HG03025 (cell line): ENCODE measurements at regions not wholly inside any gene's neighbourhood (a gene's known extent, or its start where the extent isn't known, plus 50 kb on each side); places are given as distances from the start of the nearest gene placed in this dataset.

Experiments
- ATAC-seq: cut with Tn5 transposase; IDR thresholded peaks from one replicate; pipeline ENCODE4 v1.9.1; 2021; ENCODE audit warnings: mild to moderate bottlenecking, moderate library complexity; ENCODE audit not compliant: unreplicated experiment, low FRiP score

DNA sequence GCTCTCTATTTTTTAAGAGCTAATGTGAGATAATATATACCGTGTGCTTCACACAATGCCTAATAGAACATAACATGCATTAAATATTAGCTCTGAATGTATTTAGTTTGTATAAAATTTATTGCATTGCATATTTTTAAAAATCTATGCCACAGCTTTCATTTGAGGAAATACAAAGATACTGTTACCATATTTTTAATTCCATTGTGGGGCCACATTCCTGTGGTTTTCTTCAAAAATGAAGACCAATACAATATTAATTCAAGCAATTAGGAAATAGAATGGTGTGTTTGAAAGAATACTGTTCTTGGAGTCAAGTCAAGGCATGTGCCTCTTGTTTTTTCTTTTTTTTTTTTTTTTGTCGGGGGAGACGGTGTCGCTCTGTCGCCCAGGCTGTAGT lies 95.4 kb upstream of the CADPS start:
- no peak for ATAC-seq

DNA sequence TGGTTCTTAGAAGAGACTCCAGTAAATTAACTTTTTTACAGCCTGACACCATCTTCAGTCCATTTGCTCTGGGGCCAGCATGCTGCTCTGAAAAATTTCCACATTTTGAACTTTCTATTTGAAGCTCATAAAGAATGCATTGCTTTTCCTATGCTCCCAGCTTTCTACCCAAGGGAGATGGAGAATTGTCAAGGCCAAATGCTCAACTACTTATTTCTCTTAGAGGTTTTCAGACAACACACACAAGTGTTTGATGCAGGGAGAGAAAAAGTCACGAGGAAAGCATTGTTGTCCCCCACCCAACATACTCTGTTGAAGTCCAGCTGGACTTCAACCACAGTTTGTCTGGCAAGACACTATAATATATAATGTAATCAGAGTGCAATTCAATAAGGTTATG lies 100.3 kb upstream of the CADPS start:
- no peak for ATAC-seq

- no peak for ATAC-seq
Measured at GRCh38 chr3:62981962-62982361, 106.7 kb upstream of the CADPS start.

DNA sequence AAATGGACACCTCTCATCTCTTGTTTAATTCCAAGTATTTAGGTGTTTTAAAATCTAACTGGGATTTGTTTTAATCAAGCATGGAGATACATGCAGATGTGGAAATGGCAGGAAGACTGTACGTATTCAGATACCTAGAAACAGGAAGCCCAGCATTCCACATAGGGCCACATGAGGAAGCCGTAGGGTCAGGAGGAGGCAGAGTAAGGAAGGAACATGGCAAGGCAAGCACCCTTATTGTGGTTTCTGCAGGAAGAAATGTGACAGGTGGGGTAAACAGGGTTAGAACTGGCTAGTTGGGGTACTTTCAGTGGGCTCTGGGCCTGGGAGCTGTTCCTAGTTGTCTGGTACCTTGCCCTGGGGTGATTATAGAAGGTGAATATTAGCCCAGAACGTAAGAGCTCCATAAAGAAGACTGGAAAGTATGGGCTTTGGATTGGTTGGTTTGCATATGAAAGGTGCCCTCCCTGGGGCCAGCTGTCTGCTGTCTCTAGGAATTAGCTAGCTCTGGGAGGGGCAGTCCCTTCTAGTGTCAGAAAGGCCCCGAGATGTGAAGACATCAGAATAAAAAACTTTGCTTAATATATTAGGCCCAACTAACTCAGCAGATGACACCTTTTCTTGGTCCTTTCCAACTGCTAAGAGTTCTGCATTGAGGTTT lies 107.7 kb upstream of the CADPS start:
- ATAC-seq: no peak

DNA sequence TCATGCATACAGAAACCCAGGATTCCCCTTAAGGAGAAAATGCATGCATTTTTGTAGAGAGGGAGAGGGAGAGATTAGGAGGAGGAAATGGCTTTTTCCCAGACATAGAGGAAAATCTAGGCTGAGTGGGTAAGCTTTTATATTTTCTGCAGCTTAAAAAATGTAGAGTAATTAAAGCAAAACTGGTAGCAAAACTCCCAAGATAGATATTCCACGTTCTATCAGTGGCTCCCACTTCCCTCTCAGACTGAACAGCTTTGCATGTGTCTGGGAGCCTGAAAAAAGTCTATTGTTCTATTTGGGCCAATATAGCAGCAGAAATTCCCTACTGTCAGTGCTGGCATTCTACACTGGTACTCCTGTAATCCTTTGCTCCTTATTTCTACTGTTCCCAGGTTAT lies 110.8 kb upstream of the CADPS start:
- ATAC-seq: no peak

- no peak for ATAC-seq
Measured at GRCh38 chr3:62987721-62988120, 112.5 kb upstream of the CADPS start.

DNA sequence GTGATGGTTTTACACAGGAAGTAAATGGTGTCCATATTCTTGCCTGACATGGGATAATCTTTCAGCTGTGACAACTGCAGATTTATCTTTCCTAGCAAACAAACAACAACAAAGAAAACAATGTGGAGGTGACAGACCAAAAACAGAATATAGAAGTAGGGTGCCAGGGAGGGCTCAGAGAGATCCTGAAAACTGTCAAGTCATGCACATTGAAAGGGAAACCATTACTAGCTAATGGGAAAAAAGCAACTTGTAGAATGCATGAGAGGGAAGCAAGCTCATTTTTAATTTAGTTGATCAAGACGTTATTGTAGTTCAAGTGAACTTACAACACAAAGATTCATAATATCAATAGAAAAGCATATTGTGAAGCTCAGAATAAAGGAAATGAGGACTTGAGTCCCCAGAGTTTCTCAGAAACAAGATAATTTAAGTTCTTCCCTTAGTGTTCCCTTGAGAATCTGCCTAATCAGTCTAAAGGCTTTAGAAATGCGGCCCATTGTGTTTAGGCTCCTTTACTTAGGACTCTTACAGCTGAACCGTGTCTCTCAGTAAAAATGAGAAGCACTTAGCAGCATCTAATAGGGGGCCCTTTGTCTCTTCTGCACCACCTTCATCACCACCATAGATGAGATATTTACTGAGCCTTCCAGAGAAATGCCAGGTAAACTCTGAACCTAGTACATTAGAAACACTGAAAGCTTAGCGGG lies 115.6 kb upstream of the CADPS start:
- ATAC-seq: no peak

GRCh38 chr3:62992520-62992919 lies 117.3 kb upstream of the CADPS start:
- no peak for ATAC-seq

GRCh38 chr3:62995119-62995518 lies 119.9 kb upstream of the CADPS start:
- no peak for ATAC-seq

GRCh38 chr3:62995530-62995929 lies 120.3 kb upstream of the CADPS start:
- no peak for ATAC-seq

DNA sequence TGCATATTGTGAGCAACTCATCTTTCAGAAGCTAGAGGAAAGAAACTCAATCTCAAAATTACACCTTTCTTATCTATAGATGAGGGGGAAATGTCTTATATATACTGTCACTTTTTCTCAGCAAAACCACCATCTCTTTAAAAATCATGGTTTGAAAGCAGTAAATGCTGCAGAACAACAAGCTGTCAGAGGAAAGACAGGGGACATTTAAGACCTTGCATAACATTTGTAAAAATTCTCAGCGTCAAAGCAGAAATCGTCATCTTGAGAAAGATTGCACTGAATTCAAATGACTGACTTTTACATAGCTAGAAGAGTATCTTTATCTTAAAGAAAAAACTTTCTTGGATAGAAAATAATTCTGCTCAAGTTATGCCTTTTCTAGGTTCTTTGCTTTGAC lies 122.2 kb upstream of the CADPS start:
- no peak for ATAC-seq

DNA sequence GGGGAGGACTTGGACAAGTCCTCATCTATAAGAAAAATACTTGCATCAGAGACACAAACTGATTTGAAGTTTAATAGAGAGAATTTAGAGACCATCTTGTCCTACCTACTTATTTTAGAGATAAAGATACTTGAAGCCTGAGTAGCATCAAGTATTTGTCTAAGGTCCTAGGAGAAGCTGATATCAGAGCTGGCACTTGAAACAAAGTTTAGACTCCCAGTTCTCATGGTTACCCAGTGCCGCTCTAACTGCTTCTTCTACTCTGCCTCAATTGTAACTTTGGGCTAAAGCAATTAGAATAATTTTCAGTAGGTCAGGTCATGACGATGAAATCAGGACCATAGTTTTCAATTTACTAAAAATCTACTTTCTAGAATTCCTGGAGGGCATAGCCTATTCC lies 123.9 kb upstream of the CADPS start:
- no peak for ATAC-seq

DNA sequence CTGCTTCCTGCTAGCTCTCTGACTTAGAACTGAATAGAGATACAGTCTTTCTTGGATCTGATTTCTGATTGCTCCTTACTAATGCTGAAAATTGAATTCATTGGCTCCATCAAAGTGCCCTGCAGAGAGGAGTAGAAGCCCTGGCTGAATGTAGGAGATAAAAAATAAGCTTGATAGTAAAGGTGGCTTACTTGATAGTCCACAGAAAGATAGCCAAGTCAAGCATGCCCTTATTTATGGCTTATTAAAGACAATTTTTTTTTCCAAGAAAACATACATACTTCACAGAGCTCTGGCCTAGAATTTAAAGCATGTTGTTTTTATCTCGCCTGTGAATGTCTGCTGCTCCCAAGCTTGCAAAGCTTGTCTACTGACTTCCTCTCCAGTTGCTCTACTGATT lies 124.6 kb upstream of the CADPS start:
- no peak for ATAC-seq

DNA sequence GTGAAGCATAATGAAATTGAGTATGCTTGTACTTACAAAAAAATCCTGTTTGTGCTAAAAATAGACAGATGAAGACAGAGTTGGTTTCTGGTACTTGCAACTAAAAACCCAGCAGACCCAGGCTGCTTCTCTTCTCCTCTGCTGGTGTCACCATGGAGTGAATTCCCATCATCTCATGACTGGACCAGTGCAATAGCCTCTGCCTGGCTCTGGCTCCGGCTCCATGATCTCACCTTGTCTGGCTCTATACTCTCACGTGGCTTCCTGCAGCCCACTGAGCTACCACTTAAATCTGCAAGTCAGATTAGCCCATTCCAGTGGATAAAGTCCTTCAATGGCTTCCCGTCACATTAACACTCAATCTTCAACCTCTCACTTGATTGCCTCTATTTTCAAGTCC lies 129.2 kb upstream of the CADPS start:
- no peak for ATAC-seq

DNA sequence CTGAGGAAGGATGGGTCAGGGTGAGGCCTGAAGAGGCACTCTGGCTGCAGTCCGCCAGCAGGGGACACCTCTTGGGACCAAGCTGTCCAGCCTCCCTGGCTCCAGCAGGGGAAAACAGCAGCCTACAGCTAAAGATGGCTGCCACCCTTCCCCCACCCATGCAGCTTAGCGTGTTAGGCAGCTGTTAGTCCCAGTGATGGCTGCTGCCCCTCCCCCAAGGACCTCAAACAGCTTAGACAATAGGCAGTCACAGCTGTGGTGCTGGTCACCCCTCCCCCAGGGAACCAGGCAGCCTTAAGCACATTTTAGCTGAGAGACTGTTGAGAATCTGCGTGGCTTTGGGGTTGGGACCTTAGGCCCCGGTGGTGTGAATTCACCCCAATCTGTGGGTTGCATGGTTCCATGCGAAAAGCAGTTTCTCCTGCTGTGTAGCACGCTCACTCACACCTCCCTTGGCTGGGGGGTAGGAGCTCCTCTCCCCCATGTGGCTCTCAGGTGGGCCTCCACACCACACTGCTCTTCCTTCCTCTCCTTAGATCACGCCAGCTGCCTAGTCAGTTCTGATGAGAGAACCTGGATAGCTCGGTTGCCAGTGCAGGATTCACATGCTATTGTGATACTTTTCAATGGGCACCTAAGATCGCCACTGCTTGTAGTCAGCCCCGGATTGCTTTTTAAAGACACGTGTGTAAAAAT lies 140.5 kb upstream of the CADPS start:
- ATAC-seq: no peak

GRCh38 chr3:63022114-63022513 lies 146.9 kb upstream of the CADPS start:
- ATAC-seq: no peak

- ATAC-seq: no peak
Measured at GRCh38 chr3:63026722-63027121, 151.5 kb upstream of the CADPS start.

DNA sequence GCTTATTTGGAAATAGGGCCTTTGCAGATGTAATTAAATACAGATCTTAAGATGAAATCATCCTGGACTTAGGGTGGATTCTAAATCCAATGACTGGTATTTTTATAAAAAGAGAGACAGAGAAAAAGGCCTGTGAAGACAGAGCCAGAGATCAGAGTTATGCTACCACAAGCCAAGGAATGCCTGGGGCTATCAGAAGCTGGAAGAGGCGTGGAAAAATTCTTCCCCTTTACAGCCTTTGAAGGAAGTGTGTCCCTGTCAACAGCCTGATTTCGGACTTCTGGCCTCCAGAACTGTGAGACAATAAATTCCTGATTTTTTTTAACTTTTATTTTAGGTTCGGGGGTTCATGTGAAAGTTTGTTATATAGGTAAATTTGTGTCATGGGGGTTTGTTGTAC lies 154.1 kb upstream of the CADPS start:
- no peak for ATAC-seq

DNA sequence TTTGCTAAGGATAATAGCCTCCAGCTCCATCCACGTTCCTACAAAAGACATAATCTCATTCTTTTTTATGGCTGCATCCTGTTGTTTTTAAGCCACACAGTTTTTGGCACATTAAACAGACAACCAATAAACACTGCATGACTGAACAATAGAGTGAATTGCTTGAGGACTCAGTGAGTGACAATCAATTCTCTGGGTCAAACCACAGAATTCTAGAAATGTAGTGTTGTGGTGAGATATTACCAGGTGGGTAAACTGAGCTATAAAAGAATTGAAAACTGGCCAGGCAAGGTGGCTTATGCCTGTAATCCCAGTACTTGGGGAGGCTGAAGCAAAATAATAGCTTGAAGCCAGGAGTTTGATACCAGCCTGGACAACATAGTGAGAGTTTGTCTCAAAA lies 154.7 kb upstream of the CADPS start:
- no peak for ATAC-seq

- ATAC-seq: no peak
Measured at GRCh38 chr3:63030666-63031065, 155.4 kb upstream of the CADPS start.

GRCh38 chr3:63032881-63033280 lies 157.7 kb upstream of the CADPS start:
- no peak for ATAC-seq

GRCh38 chr3:63034101-63034500 lies 158.9 kb upstream of the CADPS start:
- ATAC-seq: no peak
